Adrenal gland (tissue), 9 donors: ENCODE measurements at regions not wholly inside any gene's neighbourhood (a gene's known extent, or its start where the extent isn't known, plus 50 kb on each side); places are given as distances from the start of the nearest gene placed in this dataset.
A peak's percentile ranks its signal among the peaks of the same experiment; 100 is the strongest.

ENCODE experiments used
- DNase-seq, 7 donors: peaks; one replicate each; pipeline ENCODE4 v3.0.0-alpha.2; 2019 to 2020
- H3K27ac ChIP-seq, 5 donors: fragments of 200-600 bp; sonication (generic) in 4 of 5; 1 replicate in 3 of 5; 2 replicates in 2 of 5; pipeline versions ENCODE4 v1.5.1 to v1.8.0; 2016 to 2020; ENCODE audit warnings: mild to moderate bottlenecking in 1 of 5
- H3K27me3 ChIP-seq: fragments of 200-600 bp; 2 replicates; pipeline ENCODE4 v1.8.0; 2021
- H3K36me3 ChIP-seq, 2 donors: fragments of 200-600 bp; replicated peaks in 1 of 2; 1 replicate in 1 of 2; 2 replicates in 1 of 2; pipeline versions ENCODE4 v1.5.1 to v1.8.0; 2018 to 2022
- H3K4me1 ChIP-seq, 2 donors: fragments of 200-600 bp; replicated peaks in 1 of 2; 1 replicate in 1 of 2; 2 replicates in 1 of 2; pipeline versions ENCODE4 v1.5.1 to v1.8.0; 2018 to 2021
- H3K4me3 ChIP-seq, 4 donors: fragments of 200-600 bp; sonication (generic) in 3 of 4; one replicate each; pipeline ENCODE4 v1.5.1; 2016 to 2018
- H3K9me3 ChIP-seq, 3 donors: fragments of 200-600 bp; sonication (generic) in 1 of 3; replicated peaks in 1 of 3; 1 replicate in 2 of 3; 2 replicates in 1 of 3; pipeline versions ENCODE4 v1.5.1 to v1.8.0; 2016 to 2021
- CTCF ChIP-seq, 6 experiments: fragments of 450-650 bp in 4 of 6; fragments of 200-600 bp in 2 of 6; sonication (generic) in 1 of 6; IDR thresholded peaks; 1 replicate in 5 of 6; 2 replicates in 1 of 6; pipeline versions ENCODE4 v1.5.1 to v1.8.0; 2016 to 2021; ENCODE audit warnings: antibody characterized with exemption in 6 of 6, mild to moderate bottlenecking in 2 of 6, moderate library complexity in 1 of 6
- POLR2A ChIP-seq, 2 donors: fragments of 450-650 bp; IDR thresholded peaks; one replicate each; pipeline ENCODE4 v1.6.1; 2017; ENCODE audit warnings: antibody characterized with exemption in 2 of 2, mild to moderate bottlenecking in 2 of 2, moderate library complexity in 1 of 2
- WGBS, 4 donors: extraction: QIAGEN DNeasy Blood & Tissue Kit in 2 of 4; methylation state at CpG; one replicate each; pipeline versions ENCODE4 v1.1.5 to v1.1.7; 2013 to 2017; 5-methylcytosine and 5-hydroxymethylcytosine counted together
- intact Hi-C, 2 donors: fragments of 100-400 bp; cut with DNase I; formaldehyde crosslinking; loops; one replicate each; pipeline versions ENCODE4 v1.14.1 to v1.15.0; 2022 to 2023
- donor health status: healthy with polysubstance abuse.
- donor health status: Bipolar disorder and iron deficiency.
- donor health status: DM: yes; HTN: yes; CAD: no.
- donor health status: DM: no; HTN: no; CAD: no.
- donor health status: DM: no; HTN: no; CAD: no.

DNA sequence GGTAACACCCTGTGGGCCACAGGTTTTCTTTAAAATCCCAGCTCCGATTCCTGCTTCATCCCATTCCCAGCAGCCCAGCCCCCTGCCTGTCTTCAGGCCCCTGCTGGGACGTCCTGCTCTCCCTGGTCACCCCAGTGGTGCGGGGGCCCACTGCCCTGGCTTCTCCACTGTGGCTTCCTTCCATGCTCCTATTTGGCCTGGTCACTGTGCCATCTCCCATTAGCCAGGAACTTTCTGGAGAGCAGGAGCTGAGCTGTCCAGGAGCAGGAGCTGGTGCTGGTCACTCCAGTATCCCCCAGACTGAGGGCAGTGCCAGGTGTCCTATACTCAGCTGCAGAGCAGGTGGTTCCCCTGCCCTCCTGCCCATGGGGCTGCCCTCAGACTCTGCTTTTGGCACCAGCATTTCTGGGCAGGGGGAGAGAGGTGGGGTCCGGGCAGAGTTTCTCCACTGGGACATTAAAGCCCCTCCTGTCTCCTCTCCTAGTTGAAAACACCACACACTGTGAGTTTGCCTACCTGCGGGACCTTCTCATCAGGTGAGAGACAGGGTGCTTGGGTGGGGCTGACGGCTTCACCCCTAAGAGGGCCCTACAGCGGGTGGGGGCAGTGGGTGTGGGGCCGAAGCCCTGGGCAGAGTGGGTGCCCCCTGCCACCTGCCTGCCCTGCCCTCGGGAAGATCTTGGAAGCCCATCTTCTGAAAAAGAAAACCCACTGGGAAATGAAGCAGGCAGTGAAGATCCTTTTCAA, 356.2 kb downstream of the SEC14L1 start:
- Histone ChIP-seq H3K9me3 (no peaks in the 10 kb centered on the region), H3K27me3 (no peaks in the 10 kb centered on the region), H3K27ac (no peak overlapping the region), H3K4me1 (peaks cover 0 to 7% of the 10 kb centered on the region in 2 donors), H3K4me3 (no peak overlapping the region), H3K36me3 (peaks cover 0 to 68% of the 10 kb centered on the region in 2 donors)
- TF ChIP-seq CTCF (IDR thresholded peaks at IDR 0.05) (no peak), POLR2A (IDR thresholded peaks at IDR 0.05) (no peak)
- DNase-seq: peak in 2 of 7 donors; percentile 21 to 49
- intact Hi-C loops: no loop called here
- whole genome bisulfite sequencing, 4 donors: 92 to 94% (median 93%) methylated on average over 7 to 9 of the region's 9 CpGs

DNA sequence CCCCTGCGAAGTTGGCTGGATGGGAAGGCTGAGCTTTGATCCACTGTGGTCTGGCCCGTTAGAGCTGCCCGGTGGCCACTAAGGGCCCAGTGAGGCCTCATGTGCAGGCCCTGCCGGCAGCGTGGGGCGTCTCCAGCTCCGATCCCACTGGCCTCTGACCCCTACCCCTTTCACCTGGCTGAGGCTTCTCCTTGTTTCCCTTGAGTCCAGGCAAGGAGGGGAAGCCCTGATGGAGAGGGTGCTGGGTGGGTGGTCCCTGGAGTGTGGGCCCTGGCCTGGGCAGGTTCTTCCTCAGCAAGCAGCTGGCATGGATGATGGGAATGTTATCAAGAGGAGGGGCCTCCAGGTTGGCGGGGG, 356.8 kb downstream of the SEC14L1 start:
- no peaks in the 10 kb centered on the region for H3K9me3 ChIP-seq
- DNase-seq: peak in 2 of 7 donors; percentile 18 to 50
- no peak overlapping the region for H3K27ac ChIP-seq
- H3K4me1 ChIP-seq: peaks cover 0 to 7% of the 10 kb centered on the region in 2 donors
- H3K36me3 ChIP-seq: peaks cover 0 to 62% of the 10 kb centered on the region in 2 donors
- TF ChIP-seq POLR2A (IDR thresholded peaks at IDR 0.05) (no peak), CTCF (IDR thresholded peaks at IDR 0.05) (no peak)
- intact Hi-C loops: no loop called here
- H3K4me3 ChIP-seq: no peak overlapping the region
- no peaks in the 10 kb centered on the region for H3K27me3 ChIP-seq
- 87 to 90% (median 88%) methylated on average over 2 to 8 of the region's 8 CpGs; no CpG with 5 or more reads in 1 of the 4 donors for WGBS, 4 donors

DNA sequence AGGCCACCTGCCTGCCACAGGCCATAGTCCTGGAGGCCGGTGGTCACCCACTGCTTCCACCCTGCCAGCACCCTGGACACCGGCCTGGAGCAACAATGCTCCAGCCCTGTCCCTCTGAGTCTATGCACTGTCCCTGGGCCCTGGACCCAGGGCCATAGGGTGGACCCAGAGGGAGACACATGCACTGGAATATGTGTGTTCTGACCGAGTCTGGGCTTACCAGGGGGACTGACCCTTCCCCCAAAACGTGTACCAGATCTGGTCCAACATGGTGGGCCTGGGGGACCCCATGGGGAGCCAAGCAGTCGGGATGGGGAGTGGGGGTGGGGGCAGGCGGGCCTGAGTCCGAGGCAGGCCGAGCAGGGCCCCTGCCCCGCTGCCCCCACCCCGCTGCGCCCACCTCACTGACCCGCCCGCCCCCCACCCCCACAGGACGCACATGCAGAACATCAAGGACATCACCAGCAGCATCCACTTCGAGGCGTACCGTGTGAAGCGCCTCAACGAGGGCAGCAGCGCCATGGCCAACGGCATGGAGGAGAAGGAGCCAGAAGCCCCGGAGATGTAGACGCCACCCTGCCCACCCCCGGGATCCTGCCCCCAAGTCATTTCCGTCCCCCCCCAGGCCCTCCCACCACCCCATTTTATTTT, 357.4 kb downstream of the SEC14L1 start:
- peaks cover 0 to 7% of the 10 kb centered on the region in 2 donors for H3K4me1 ChIP-seq
- TF ChIP-seq CTCF (IDR thresholded peaks at IDR 0.05) (no peak), POLR2A (IDR thresholded peaks at IDR 0.05) (no peak)
- H3K27ac ChIP-seq: no peak overlapping the region
- DNase-seq: peak in 2 of 7 donors; percentile 19 to 45
- peaks cover 0 to 55% of the 10 kb centered on the region in 2 donors for H3K36me3 ChIP-seq
- WGBS, 4 donors: 77 to 91% (median 84%) methylated on average over 8 to 25 of the region's 25 CpGs
- no peak overlapping the region for H3K4me3 ChIP-seq
- intact Hi-C loops: no loop called here
- H3K9me3 ChIP-seq: no peaks in the 10 kb centered on the region
- no peaks in the 10 kb centered on the region for H3K27me3 ChIP-seq

- 89 to 93% (median 91%) methylated on average over 17 to 28 of the region's 28 CpGs for WGBS, 4 donors
- intact Hi-C loops: no loop called here
Measured at GRCh38 chr17:77498791-77499698, 358.3 kb downstream of the SEC14L1 start.

More at GRCh38 chr17:77498791-77499698, 358.3 kb downstream of the SEC14L1 start:
- peaks cover 0 to 47% of the 10 kb centered on the region in 2 donors for H3K36me3 ChIP-seq
- H3K27ac ChIP-seq: no peak overlapping the region
- no peaks in the 10 kb centered on the region for H3K9me3 ChIP-seq
- H3K27me3 ChIP-seq: no peaks in the 10 kb centered on the region
- H3K4me3 ChIP-seq: no peak overlapping the region
- no peak for TF ChIP-seq POLR2A (IDR thresholded peaks at IDR 0.05)
- TF ChIP-seq CTCF (IDR thresholded peaks at IDR 0.05): no peak
- peak in 1 of 7 donors; percentile 50 for DNase-seq
- peaks cover 0 to 7% of the 10 kb centered on the region in 2 donors for H3K4me1 ChIP-seq
